GM12872 (cell line): ENCODE measurements at regions not wholly inside any gene's neighbourhood (a gene's known extent, or its start where the extent isn't known, plus 50 kb on each side); places are given as distances from the start of the nearest gene placed in this dataset.

Experiments used
- TF ChIP-seq, protein P1 (sequence below): IDR thresholded peaks from 3 replicates; pipeline ENCODE4 v1.5.1; 2011; ENCODE audit warnings: low read depth, mild to moderate bottlenecking, low read length, moderate library complexity; ENCODE audit not compliant: insufficient read depth

- TF ChIP-seq, protein P1, sequence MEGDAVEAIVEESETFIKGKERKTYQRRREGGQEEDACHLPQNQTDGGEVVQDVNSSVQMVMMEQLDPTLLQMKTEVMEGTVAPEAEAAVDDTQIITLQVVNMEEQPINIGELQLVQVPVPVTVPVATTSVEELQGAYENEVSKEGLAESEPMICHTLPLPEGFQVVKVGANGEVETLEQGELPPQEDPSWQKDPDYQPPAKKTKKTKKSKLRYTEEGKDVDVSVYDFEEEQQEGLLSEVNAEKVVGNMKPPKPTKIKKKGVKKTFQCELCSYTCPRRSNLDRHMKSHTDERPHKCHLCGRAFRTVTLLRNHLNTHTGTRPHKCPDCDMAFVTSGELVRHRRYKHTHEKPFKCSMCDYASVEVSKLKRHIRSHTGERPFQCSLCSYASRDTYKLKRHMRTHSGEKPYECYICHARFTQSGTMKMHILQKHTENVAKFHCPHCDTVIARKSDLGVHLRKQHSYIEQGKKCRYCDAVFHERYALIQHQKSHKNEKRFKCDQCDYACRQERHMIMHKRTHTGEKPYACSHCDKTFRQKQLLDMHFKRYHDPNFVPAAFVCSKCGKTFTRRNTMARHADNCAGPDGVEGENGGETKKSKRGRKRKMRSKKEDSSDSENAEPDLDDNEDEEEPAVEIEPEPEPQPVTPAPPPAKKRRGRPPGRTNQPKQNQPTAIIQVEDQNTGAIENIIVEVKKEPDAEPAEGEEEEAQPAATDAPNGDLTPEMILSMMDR = no peak
Observed at GRCh38 chr9:108675708-108676107, 180.1 kb downstream of the ACTL7B start.

- TF ChIP-seq, protein P1 = no peak
Observed at GRCh38 chr9:108674766-108675530, 180.8 kb downstream of the ACTL7B start.

DNA sequence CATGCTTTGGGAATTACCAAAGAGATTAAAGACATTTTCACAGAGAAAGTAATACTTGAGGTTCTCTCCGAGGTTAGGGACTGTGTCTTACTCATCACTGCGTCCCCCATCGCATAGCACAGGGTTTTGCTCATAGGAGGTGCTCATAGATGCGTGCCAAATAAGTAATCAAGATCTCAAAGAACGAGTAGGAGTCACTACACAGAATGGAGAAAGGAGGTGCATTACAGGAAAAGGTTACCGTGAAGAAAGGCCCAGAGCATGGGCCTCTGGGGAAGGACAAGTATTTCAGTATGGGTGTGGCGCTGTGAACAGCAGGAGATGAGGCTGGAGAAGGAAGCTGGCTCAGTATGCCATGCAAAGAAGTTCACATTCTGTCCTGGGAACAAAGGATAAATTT is 182.4 kb downstream of the ACTL7B start:
- TF ChIP-seq, protein P1 = no peak

- TF ChIP-seq, protein P1 = no peak
Observed at GRCh38 chr9:108672475-108673190, 183.2 kb downstream of the ACTL7B start.

DNA sequence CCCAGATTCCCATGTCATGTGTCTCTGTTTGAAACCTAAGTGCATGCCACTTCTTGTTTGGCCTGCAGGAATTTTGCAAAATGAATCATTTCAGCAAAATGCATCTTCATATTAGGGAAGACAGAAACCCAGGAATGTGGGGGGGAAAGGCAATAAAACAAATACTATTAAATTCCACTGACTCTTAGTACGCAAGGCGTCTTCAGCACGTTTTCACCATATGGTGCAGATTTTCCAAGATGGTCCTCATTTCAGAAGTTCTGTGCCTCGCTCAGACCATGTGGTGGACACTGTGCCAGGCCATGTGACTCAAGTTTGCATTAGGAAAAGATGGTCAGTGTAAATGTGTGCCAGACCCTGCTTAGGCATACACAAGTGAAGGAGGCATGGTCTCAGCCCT is 184.0 kb downstream of the ACTL7B start:
- TF ChIP-seq, protein P1 = no peak

- TF ChIP-seq, protein P1 = no peak
Observed at GRCh38 chr9:108671176-108671575, 184.6 kb downstream of the ACTL7B start.

- TF ChIP-seq, protein P1 = no peak
Observed at GRCh38 chr9:108668938-108669335, 186.8 kb downstream of the ACTL7B start.
